Renal cortical epithelial cell (primary cell): ENCODE measurements at regions not wholly inside any gene's neighbourhood (a gene's known extent, or its start where the extent isn't known, plus 50 kb on each side); places are given as distances from the start of the nearest gene placed in this dataset.
A peak's percentile ranks its signal among the peaks of the same experiment; 100 is the strongest.
"Not testable (repeated sequence)": the region's sequence is repeated elsewhere in the genome, so short reads cannot be mapped to it uniquely, and the experiment has no call there.

Experiments
- DNase-seq: peaks from one replicate; pipeline ENCODE4 v3.0.0-alpha.2; 2011; ENCODE audit warnings: low read depth

DNA sequence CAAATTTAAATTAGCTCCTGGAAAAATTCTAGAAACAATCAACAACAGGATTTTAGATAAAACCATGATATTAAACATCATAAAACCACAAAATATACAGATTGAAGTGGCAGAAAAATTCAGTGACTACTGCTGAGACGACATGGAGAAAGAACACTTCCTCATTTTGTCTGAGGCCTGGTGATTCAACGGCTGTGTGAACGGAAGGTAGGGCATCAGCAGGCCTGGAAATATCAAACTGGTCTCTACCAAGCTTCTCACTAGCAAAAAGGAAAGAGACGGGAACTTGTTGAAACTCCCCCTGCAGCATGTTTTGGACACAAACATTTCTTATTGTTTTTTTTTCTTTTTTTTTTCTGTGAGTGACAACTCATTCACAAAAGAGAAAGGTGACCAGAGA, 58.0 kb upstream of the AHI1 start:
- no peak for DNase-seq

GRCh38 chr6:135557582-135557981, 60.0 kb upstream of the AHI1 start:
- no peak for DNase-seq

DNA sequence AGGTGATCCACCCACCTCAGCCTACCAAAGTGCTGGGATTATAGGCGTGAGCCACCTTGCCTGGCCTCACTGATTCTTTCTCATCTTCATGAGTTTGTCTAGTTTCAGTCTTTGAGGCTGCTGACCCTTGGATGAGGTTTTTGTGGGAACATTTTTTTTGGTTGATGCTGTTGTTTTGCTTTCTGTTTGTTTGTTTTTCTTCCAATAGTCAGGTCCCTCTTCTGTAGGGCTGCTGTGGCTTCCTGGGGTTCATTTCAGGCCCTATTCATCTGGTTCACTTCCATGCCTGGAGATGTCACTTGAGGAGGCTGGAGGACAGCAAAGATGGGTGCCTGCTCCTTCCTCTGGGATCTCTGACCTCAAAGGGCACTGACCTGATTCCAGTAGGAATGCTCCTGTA, 68.1 kb upstream of the AHI1 start:
- DNase-seq, result not testable (repeated sequence)

- no peak for DNase-seq
Observed at GRCh38 chr6:135566311-135567068, 69.0 kb upstream of the AHI1 start.

GRCh38 chr6:135567375-135568083, 70.0 kb upstream of the AHI1 start:
- DNase-seq, result no peak

DNA sequence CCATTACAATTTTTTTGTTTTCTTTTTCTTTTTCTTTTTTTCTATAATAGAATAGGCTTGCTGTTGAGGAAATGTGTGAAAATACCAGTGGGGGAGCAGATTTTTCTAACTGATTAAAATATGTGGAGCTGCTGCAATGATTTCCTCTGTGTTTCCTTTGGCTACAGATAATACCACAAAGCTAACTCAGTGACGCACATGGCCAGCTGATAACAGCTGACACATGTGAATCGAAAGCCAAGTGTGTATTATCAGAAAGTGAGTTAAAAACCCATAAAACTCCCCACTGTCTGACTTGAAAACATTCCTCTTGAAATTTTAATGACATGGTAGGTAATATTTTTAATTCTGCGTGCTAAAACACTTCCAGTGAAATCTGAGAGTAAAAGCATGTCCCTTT, 70.8 kb upstream of the AHI1 start:
- no peak for DNase-seq

GRCh38 chr6:135572051-135572450, 74.5 kb upstream of the AHI1 start:
- DNase-seq, result no peak

DNA sequence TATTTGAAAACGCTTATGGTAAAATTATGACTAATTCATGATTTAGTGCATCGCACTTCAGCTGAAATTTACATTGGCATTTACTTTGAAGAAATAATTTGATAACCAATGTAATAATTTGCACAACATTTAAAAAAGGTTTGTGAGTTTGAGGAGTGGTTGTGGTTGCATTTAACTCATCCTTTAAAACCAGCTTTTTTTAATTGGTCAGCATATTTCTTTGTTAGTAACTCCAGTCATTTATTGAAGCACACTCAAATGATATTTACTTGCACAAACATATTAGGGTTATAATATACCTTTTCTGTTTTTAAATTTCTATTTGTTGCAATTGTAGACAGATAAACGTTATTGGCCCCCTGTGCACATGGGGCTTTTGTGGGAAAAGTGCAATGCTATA, 78.1 kb upstream of the AHI1 start:
- DNase-seq, result no peak

DNA sequence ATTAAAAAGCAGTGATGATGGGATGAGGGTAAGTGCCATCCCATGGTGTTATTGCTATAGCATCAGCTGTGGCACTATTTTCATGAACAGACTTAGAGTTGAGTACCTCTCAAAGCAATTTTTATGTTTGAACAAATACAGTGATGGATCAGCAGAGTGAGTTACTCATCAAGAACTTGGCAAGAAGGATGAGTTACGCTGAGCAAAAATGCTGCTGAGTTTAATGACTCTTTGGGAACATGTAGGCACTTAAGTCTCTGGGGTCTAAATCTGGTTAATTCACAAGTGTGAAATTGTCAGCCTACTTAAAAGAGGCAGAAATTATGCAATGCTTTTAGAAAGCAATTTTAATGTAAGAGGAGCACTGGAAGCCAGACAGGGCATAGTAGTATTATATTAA, 78.5 kb upstream of the AHI1 start:
- DNase-seq, result peak; percentile 44

GRCh38 chr6:135577059-135577538, 79.6 kb upstream of the AHI1 start:
- no peak for DNase-seq

GRCh38 chr6:135578976-135579375, 81.4 kb upstream of the AHI1 start:
- no peak for DNase-seq

GRCh38 chr6:135581211-135581610, 83.7 kb upstream of the AHI1 start:
- DNase-seq, result no peak

DNA sequence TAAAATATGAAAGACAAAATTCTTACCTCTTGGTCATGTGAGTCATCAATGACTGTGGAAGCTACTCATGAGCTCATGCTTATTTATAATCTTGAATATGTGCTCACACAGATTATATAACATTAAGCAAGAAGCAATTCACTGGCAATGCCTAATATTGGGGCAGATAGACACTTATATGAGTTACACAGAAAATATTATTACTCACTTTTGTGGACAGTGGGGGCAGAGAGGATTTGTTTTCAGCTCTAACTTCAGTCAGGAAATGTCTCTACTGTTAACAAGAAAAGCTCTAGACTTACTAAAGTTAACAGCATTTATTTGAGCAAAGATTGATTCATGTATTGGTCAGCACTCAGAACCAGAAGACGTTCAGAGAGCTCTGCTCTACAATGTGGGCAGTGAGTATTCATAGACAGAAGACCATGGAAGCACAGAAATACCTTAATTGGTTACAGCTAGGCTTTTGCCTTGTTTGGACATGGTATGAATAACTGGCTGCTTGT, 85.8 kb upstream of the AHI1 start:
- no peak for DNase-seq

- no peak for DNase-seq
Observed at GRCh38 chr6:135586388-135586787, 88.8 kb upstream of the AHI1 start.

GRCh38 chr6:135586844-135587243, 89.3 kb upstream of the AHI1 start:
- DNase-seq, result peak; percentile 38

DNA sequence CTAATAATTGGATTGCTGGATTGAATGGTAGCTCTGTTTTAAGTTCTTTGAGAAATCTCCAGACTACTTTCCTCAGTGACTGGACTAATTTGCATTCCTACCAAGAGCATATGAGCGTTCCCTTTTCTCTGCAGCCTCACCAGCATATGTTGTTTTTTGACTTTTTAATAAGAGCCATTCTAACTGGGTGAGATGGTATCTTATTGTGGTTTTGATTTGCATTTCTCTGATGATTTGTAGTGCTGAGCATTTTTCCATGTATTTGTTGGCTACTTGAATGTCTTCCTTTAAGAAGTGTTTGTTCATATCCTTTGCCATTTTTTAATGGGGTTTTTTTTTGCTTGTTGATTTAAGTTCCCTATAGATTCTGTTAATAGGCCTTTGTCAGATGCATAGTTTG, 94.7 kb upstream of the AHI1 start:
- DNase-seq, result no peak

GRCh38 chr6:135594000-135594399, 96.5 kb upstream of the AHI1 start:
- no peak for DNase-seq

DNA sequence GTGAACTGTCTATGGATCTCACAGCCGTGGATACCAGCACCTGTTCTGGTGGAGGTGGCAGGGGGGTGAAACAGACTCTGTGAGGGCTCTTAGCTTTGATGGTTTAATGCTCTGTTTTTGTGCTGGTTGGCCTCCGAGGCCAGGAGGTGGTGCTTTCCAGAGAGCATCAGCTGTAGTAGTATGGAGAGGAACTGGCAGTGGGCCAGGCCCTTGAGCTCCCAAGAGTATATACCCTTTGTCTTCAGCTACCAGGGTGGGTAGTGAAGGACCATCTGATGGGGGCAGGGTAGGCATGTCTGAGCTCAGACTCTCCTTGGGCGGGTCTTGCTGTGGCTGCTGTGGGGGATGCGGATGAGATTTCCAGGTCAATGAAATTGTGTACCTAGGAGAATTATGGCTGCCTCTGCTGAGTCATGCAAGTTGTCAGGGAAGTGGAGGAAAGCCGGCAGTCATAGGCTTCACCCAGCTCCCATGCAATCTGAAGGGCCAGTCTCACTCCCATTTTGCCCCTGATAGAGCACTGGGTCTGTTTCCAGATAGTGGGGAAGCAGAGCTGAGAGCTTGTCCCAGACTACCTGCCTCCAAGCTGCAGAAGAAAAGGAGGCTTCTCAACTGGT, 102.7 kb upstream of the AHI1 start:
- DNase-seq, result no peak

GRCh38 chr6:135600931-135601330, 103.4 kb upstream of the AHI1 start:
- DNase-seq, result no peak

- DNase-seq, result no peak
Observed at GRCh38 chr6:135601857-135602256, 104.3 kb upstream of the AHI1 start.

DNA sequence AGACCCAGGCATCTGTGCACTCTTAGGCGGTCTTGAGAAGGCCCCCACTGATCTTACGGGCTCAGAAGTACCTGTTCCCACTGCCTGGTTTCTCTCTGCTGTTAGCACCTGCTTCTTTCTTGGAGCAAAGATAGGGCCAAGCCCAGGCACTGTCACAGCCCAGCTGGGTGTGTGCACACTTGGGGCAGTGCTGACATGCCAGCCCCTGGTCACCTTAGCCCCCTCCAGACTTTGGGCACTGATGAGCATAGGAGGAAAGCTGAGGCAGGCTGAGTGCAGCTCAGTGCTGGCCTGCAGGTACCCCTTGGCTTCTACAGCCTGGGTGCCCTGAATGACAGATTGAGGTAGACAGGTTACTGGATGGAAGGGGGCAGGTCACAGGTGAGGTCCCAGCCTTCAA, 105.7 kb upstream of the AHI1 start:
- no peak for DNase-seq

DNA sequence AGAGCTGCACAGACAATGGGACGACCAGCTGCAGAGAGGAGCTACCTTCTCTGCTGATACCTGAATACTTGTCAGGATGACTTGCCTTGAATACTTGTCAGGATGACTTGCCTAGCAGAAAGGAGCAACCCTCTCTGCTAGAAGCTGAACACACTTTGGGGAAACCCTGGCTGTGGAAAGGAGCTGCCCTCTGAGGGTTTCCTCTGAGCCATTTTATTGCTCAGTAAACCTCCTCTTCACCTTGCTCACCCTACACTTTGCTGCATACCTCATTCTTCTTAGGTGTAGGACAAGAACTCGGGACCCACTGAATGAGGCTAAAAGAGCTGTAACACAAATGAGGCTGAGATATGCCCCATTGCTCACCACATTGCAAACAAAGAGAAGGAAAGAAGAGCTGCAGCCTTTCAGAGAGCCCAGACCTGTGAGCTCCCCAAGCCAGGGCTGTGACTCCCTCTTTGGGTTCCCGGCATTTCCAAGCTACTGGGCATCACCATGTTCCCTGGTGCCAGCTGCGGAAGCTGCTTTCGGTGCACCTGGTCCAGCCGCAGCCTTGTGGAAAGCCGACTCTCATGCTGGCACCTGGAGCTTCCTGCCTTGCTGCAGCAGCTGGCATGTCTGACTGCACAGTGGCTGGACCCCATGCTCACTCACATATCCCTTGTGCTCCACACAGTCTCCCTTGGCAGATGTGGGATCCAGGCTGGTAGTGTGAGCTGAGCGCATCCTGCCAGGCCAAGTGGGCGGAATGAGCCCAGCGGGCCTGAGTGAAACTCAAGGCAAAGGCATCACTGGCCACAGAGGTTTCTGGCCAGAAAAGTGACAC, 106.7 kb upstream of the AHI1 start:
- no peak for DNase-seq
